DOHH2 (cell line): ENCODE measurements at regions not wholly inside any gene's neighbourhood (a gene's known extent, or its start where the extent isn't known, plus 50 kb on each side); places are given as distances from the start of the nearest gene placed in this dataset.

Experiments
- EZH2phosphoT487 ChIP-seq: fragments of 200-600 bp; sonication (generic); IDR thresholded peaks from 2 replicates; pipeline ENCODE4 v1.6.1; 2017; ENCODE audit warnings: borderline replicate concordance, mild to moderate bottlenecking, antibody characterized with exemption, low read length, moderate library complexity, mixed read lengths
- TF ChIP-seq, protein P1 (sequence below): fragments of 200-600 bp; sonication (generic); IDR thresholded peaks from one replicate; pipeline ENCODE4 v1.5.1; 2014; ENCODE audit warnings: antibody characterized with exemption, mild to moderate bottlenecking, low read depth, low read length; ENCODE audit not compliant: poor library complexity, severe bottlenecking

DNA sequence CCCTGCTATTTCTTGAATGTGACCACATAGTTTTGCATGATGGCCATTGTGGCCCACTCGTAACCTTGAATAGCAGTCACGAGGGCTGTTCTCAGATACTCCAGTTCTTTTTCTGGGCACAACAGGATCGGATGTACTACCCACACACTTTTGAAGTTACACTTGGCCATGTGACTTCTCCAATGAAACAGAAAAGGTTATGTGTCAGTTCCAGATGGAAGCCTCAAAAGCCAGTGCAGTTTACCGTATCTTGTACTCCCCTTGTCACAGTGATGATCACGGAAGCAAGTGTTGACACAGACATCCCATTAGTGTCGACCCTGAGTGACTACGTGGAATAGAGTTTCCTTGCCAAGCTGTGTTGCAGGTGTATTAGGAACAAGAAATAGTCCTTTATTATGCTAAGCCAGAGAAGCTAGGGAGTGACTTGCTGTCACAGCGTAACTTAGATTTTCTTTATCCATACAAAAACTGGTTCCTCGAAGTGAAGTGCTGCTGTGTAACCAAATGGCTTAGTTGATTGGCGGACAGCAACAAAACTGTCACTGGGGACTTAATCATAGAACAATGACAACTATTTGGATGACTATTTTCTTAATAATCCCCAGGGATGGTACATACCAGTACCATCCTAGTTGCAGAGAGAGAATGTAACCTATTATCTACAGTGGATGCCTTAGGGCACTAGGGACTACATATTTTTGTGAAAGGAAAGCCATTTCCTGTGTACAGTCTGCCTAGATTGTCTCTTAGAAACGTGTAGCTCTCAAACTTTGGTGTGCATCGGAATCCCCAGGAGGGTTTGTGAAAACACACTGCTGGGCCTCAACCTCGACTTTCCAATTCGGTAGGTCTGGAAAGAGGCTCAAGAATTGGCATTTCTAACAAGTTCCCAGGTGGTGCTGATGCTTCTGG is 90.1 kb upstream of the DMRT1 start:
- TF ChIP-seq, protein P1, sequence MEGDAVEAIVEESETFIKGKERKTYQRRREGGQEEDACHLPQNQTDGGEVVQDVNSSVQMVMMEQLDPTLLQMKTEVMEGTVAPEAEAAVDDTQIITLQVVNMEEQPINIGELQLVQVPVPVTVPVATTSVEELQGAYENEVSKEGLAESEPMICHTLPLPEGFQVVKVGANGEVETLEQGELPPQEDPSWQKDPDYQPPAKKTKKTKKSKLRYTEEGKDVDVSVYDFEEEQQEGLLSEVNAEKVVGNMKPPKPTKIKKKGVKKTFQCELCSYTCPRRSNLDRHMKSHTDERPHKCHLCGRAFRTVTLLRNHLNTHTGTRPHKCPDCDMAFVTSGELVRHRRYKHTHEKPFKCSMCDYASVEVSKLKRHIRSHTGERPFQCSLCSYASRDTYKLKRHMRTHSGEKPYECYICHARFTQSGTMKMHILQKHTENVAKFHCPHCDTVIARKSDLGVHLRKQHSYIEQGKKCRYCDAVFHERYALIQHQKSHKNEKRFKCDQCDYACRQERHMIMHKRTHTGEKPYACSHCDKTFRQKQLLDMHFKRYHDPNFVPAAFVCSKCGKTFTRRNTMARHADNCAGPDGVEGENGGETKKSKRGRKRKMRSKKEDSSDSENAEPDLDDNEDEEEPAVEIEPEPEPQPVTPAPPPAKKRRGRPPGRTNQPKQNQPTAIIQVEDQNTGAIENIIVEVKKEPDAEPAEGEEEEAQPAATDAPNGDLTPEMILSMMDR = no peak
- no peak for TF ChIP-seq EZH2phosphoT487
